ENCODE measurements at regions not wholly inside any gene's neighbourhood (a gene's known extent, or its start where the extent isn't known, plus 50 kb on each side); places are given as distances from the start of the nearest gene placed in this dataset.

GRCh38 chr4:26076896-26077295 lies 162.9 kb downstream of the SMIM20 start:
- no peak overlapping the region for H3K4me2 ChIP-seq (ENCODE audit: insufficient read depth, low read length)
- no peaks in the 10 kb centered on the region for H3K9me3 ChIP-seq (ENCODE audit: low read depth, low read length)
- H3K4me1 ChIP-seq (ENCODE audit: insufficient read depth, low read length) = peaks cover 2% of the 10 kb centered on the region
- TF ChIP-seq CTCF (IDR thresholded peaks at IDR 0.05; ENCODE audit: extremely low read depth, low read depth, low read length) = no peak
- no peaks in the 10 kb centered on the region for H4K20me1 ChIP-seq (ENCODE audit: insufficient read depth, low read length)
- H2AFZ ChIP-seq (ENCODE audit: low read length) = no peak overlapping the region
- DNase-seq (ENCODE audit: insufficient read length, low spot score, missing footprints) = no peak
- peak overlapping the region; percentile 17 for H3K27ac ChIP-seq (ENCODE audit: low read depth, low read length)
- H3K4me3 ChIP-seq (ENCODE audit: insufficient read depth, low read length) = no peak overlapping the region
- H3K79me2 ChIP-seq (ENCODE audit: insufficient read depth, low read length) = no peaks in the 10 kb centered on the region
- peaks cover 11% of the 10 kb centered on the region for H3K27me3 ChIP-seq (ENCODE audit: insufficient read depth, low read length)
- no peaks in the 10 kb centered on the region for H3K36me3 ChIP-seq (ENCODE audit: insufficient read depth, low read length)

- Histone ChIP-seq H4K20me1 (ENCODE audit: insufficient read depth, low read length) (no peaks in the 10 kb centered on the region), H3K4me2 (ENCODE audit: insufficient read depth, low read length) (no peak overlapping the region), H3K4me1 (ENCODE audit: insufficient read depth, low read length) (peaks cover 4% of the 10 kb centered on the region), H3K27me3 (ENCODE audit: insufficient read depth, low read length) (peaks cover 19% of the 10 kb centered on the region), H3K9me3 (ENCODE audit: low read depth, low read length) (no peaks in the 10 kb centered on the region), H3K27ac (ENCODE audit: low read depth, low read length) (no peak overlapping the region), H2AFZ (ENCODE audit: low read length) (no peak overlapping the region), H3K36me3 (ENCODE audit: insufficient read depth, low read length) (no peaks in the 10 kb centered on the region), H3K79me2 (ENCODE audit: insufficient read depth, low read length) (no peaks in the 10 kb centered on the region), H3K4me3 (ENCODE audit: insufficient read depth, low read length) (no peak overlapping the region)
- no peak for TF ChIP-seq CTCF (IDR thresholded peaks at IDR 0.05; ENCODE audit: extremely low read depth, low read depth, low read length)
- DNase-seq (ENCODE audit: insufficient read length, low spot score, missing footprints) = no peak
These were observed 163.7 kb downstream of the SMIM20 start for GRCh38 chr4:26077756-26078155.

- peaks cover 29% of the 10 kb centered on the region for H3K4me1 ChIP-seq (ENCODE audit: insufficient read depth, low read length)
- no peak for TF ChIP-seq CTCF (IDR thresholded peaks at IDR 0.05; ENCODE audit: extremely low read depth, low read depth, low read length)
- no peak overlapping the region for H3K4me3 ChIP-seq (ENCODE audit: insufficient read depth, low read length)
- no peaks in the 10 kb centered on the region for H4K20me1 ChIP-seq (ENCODE audit: insufficient read depth, low read length)
- no peak overlapping the region for H3K27ac ChIP-seq (ENCODE audit: low read depth, low read length)
- no peaks in the 10 kb centered on the region for H3K36me3 ChIP-seq (ENCODE audit: insufficient read depth, low read length)
- no peak for DNase-seq (ENCODE audit: insufficient read length, low spot score, missing footprints)
- no peak overlapping the region for H3K4me2 ChIP-seq (ENCODE audit: insufficient read depth, low read length)
- no peaks in the 10 kb centered on the region for H3K9me3 ChIP-seq (ENCODE audit: low read depth, low read length)
- H3K27me3 ChIP-seq (ENCODE audit: insufficient read depth, low read length) = peaks cover 35% of the 10 kb centered on the region
- H3K79me2 ChIP-seq (ENCODE audit: insufficient read depth, low read length) = no peaks in the 10 kb centered on the region
- no peak overlapping the region for H2AFZ ChIP-seq (ENCODE audit: low read length)
These were observed 167.0 kb downstream of the SMIM20 start for GRCh38 chr4:26080870-26081628.

- Histone ChIP-seq H3K27me3 (ENCODE audit: insufficient read depth, low read length) (peaks cover 38% of the 10 kb centered on the region), H2AFZ (ENCODE audit: low read length) (no peak overlapping the region), H3K4me3 (ENCODE audit: insufficient read depth, low read length) (no peak overlapping the region), H3K36me3 (ENCODE audit: insufficient read depth, low read length) (no peaks in the 10 kb centered on the region), H3K79me2 (ENCODE audit: insufficient read depth, low read length) (no peaks in the 10 kb centered on the region), H4K20me1 (ENCODE audit: insufficient read depth, low read length) (no peaks in the 10 kb centered on the region), H3K9me3 (ENCODE audit: low read depth, low read length) (no peaks in the 10 kb centered on the region), H3K27ac (ENCODE audit: low read depth, low read length) (no peak overlapping the region), H3K4me1 (ENCODE audit: insufficient read depth, low read length) (peaks cover 30% of the 10 kb centered on the region), H3K4me2 (ENCODE audit: insufficient read depth, low read length) (no peak overlapping the region)
- TF ChIP-seq CTCF (IDR thresholded peaks at IDR 0.05; ENCODE audit: extremely low read depth, low read depth, low read length) = peak; percentile 71
- no peak for DNase-seq (ENCODE audit: insufficient read length, low spot score, missing footprints)
These were observed 167.9 kb downstream of the SMIM20 start for GRCh38 chr4:26081795-26082498.
